ENCODE measurements at regions not wholly inside any gene's neighbourhood (a gene's known extent, or its start where the extent isn't known, plus 50 kb on each side); places are given as distances from the start of the nearest gene placed in this dataset.
"Not testable (repeated sequence)": the region's sequence is repeated elsewhere in the genome, so short reads cannot be mapped to it uniquely, and the experiment has no call there.

DNA sequence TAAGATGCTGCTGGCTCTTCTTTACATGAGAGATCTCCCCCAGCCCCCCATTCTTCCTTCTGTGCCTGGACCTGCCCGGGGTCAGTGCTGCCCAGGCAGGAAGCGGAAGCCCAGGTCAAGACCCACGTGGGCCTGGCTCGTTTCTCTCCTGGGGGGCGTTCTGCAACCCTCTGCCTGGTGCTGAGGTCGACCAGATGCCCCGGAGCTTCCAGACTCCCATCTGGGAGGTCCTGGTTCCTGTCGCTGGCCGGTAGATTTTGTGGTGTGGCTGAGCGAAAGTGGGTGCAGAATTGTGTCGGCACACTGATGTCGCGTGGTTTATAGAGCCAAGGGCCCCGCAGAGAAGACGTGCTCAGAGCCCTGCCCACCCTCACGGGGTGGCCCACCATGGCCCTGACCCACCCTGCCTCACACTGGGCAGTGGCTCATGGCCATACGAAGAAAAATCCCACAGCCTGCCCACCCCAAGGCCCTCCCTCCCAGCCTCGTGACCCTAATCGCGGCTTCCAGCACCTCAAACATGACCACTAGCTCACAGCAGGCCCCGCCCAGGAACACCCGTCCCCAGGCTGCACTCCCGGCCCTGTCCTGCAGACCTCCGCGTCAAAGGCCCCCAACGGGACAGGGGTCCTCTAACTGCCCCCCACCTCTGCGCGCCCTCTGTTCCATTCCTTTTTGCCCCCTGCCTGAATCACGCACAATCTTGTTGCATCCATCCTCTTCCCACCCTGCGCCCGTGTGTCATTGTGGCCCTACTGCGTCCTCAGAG, 443.2 kb upstream of the ZNF722 start:
- H3K4me3 ChIP-seq; H3K27me3 ChIP-seq (replicated peaks in 1 of 7); H3K36me3 ChIP-seq; DNase-seq; intact Hi-C loops (cut with DNase I; ENCODE audit: low total_unique reads); H3K27ac ChIP-seq; H3K4me1 ChIP-seq: not testable (repeated sequence)
- 73 to 90% (median 81%) methylated on average over 4 to 21 of the region's 32 CpGs; no CpG with 5 or more reads in 1 of the 5 donors for WGBS, 5 donors
- H3K9me3 ChIP-seq, result peaks cover 0 to 14% (median 4%) of the 10 kb centered on the region in 8 donors

DNA sequence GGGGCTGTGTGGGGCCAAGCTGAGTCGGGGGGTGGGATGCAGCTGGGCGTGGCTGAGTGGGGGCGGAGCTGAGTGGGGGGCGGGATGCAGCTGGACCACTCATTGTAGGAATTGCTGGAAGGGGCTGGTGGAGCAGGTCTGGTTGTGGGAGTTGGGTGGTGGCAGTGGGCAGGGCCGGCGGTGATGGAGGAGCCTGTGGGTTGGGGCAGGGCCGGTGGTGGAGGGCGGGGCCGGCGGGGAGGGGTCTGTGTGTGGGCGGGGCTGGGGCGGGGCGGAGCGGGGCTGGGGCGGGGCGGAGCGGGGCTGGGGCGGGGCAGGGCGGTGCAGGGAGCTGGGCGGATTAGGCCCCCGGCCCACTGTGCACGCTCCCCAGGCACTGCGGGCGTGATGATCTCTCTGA, 442.4 kb upstream of the ZNF722 start:
- DNase-seq; H3K27me3 ChIP-seq (replicated peaks in 1 of 7); H3K36me3 ChIP-seq; H3K27ac ChIP-seq; H3K4me3 ChIP-seq; intact Hi-C loops (cut with DNase I; ENCODE audit: low total_unique reads); H3K4me1 ChIP-seq: not testable (repeated sequence)
- 62 to 100% (median 67%) methylated on average over 1 to 8 of the region's 24 CpGs; no CpG with 5 or more reads in 2 of the 5 donors for WGBS, 5 donors
- H3K9me3 ChIP-seq, result peaks cover 0 to 21% (median 7%) of the 10 kb centered on the region in 8 donors

DNA sequence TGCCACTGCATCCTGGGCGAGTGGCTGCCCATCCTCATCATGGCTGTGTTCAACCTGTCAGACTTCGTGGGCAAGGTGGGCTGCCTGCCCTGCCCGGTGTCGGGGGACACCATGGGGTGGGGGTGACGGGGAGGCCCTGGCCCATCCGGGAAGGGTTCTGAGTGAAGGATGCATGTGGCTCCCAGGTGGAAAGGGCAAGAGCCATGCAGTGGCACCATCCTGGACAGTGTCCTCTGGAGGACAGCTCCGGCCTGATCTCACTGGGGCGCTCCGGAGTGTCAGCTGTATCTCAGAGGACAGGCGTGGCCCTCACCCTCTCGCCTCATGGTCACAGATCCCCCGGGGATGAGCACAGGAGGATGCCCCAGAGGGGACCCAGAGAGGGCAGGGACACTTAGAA, 439.6 kb upstream of the ZNF722 start:
- H3K9me3 ChIP-seq, result peaks cover 0 to 30% (median 10%) of the 10 kb centered on the region in 8 donors
- 79 to 98% (median 92%) methylated on average over 4 to 11 of the region's 12 CpGs; no CpG with 5 or more reads in 1 of the 5 donors for WGBS, 5 donors
- DNase-seq; H3K4me1 ChIP-seq; H3K27me3 ChIP-seq (replicated peaks in 1 of 7); intact Hi-C loops (cut with DNase I; ENCODE audit: low total_unique reads); H3K36me3 ChIP-seq; H3K27ac ChIP-seq; H3K4me3 ChIP-seq: not testable (repeated sequence)

DNA sequence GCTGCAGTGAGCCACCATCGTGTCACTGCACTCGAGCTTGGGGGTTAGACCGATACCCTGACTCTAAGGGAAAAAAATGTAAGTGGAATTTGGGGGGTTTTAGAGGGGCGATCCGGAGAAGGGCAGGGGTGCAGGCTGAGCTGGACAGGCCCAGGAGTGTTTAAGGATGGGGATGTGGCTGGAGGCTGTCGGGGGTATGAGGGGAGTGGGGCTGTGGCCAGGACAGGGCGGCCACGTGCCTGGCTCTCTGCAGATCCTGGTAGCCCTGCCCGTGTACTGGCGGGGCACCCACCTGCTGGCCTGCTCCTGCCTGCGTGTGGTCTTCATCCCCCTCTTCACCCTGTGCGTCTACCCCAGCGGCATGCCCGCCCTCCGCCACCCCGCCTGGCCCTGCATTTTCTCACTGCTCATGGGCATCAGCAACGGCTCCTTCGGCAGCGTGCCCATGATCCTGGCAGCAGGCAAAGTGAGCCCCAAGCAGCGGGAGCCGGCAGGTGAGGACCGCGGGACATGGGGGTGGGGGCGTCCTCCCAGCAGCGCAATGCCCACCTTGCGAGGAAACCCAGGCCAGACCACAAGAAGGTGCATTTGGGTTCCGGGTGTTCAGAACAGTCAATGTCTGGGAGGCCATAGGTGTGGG, 438.7 kb upstream of the ZNF722 start:
- WGBS, 5 donors, result 88 to 95% (median 92%) methylated on average over 17 to 24 of the region's 27 CpGs
- H3K4me3 ChIP-seq; H3K36me3 ChIP-seq; H3K27ac ChIP-seq; DNase-seq; H3K4me1 ChIP-seq; H3K27me3 ChIP-seq (replicated peaks in 1 of 7); intact Hi-C loops (cut with DNase I; ENCODE audit: low total_unique reads): not testable (repeated sequence)
- H3K9me3 ChIP-seq, result peaks cover 0 to 36% (median 13%) of the 10 kb centered on the region in 8 donors

DNA sequence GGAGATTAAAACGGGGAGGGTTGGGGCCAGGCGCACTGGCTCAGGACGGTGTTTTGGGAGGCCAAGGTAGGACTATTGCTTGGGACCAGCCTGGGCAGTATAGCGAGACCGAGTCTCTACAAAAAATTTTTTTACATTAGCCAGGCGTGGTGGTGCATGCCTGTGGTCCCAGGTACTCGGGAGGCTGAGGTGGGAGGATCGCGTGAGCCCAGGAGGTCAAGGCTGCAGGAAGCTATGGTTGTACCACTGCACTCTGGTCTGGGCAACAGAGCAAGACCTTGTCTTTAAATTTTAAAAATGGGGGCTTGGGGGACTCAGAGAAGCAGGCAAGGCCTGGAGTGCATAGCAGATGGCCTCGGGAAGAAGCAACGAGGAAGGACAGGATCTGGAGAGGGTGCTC, 436.7 kb upstream of the ZNF722 start:
- H3K36me3 ChIP-seq; H3K27ac ChIP-seq; H3K4me1 ChIP-seq; H3K4me3 ChIP-seq; H3K27me3 ChIP-seq (replicated peaks in 1 of 7); DNase-seq; intact Hi-C loops (cut with DNase I; ENCODE audit: low total_unique reads): not testable (repeated sequence)
- H3K9me3 ChIP-seq, result peaks cover 0 to 52% (median 19%) of the 10 kb centered on the region in 8 donors
- 71 to 88% (median 80%) methylated on average over 3 to 6 of the region's 11 CpGs for WGBS, 5 donors

DNA sequence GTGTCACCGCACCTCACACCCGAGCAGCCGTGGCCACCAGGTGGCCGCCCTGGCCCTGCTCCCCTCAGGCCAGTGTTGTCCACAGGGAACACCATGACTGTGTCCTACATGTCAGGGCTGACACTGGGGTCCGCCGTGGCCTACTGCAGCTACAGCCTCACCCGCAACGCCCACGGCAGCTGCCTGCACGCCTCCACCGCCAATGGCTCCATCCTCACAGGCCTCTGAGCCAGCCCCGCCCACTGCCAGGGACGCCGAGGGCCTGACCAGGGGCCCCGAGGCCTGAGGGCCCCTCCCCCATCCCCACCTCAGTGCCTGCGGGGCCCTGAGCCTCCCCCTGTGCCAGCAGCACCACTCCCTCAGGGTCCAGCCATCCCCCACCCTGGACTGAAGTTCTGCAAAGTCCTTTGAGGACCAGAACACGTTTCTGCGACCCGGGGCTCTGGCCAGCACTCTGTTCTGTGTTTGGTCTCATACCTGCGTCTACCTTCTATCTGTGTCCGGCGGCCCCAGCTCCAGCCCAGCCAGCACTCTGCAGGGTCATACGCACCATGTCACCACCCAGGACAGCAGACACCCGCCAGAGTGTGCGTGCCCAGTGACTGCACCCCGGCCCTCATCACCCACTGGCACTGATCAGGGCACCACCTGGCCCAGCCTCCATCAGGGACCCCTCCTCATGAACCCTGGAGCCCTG, 436.1 kb upstream of the ZNF722 start:
- WGBS, 5 donors, result 89 to 95% (median 92%) methylated on average over 21 to 26 of the region's 26 CpGs; no CpG with 5 or more reads in 2 of the 5 donors

DNA sequence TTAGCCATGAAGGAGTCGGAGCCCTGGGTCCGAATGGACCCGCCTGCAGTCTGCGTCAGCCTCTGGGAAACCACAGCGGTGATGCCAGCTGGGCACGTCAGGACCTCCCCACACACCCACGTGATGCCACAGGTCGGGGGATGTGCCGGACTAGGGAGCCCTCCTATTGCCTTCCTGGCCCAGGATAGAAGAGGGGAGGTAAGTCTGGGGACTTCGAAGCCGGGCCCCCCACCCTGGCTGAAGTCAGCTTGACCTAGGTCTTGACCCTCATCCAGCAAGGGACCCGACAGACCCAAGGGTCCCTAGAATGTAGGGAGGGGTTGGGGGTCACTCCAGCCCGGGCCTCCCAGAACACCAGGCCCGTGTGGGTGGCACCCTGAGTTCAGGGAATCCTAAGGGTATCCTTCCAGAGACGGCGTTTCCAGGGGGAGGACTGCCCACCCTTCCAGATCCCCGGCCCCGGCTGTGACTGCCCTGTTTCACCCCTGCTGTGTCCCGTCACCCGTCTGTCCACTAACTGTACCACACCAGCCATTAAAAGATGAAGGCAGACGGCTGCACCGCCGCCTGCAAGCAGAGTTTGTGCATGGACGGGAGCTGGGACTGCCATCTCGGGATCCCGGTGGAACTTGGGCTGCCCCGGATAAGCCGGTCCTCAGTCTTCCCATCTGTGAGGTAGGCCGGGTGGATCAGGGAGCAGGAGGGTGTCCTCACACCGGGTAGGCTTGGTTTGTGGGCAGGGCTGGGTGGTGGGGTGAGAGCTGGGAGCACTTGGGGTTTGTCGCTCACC, 435.3 kb upstream of the ZNF722 start:
- DNase-seq; intact Hi-C loops (cut with DNase I; ENCODE audit: low total_unique reads): not testable (repeated sequence)

More for the DNA sequence above, 436.1 kb upstream of the ZNF722 start:
- H3K27me3 ChIP-seq (replicated peaks in 1 of 7); DNase-seq; H3K36me3 ChIP-seq; intact Hi-C loops (cut with DNase I; ENCODE audit: low total_unique reads); H3K4me3 ChIP-seq; H3K4me1 ChIP-seq; H3K27ac ChIP-seq: not testable (repeated sequence)
- H3K9me3 ChIP-seq, result peaks cover 0 to 56% (median 22%) of the 10 kb centered on the region in 8 donors

DNA sequence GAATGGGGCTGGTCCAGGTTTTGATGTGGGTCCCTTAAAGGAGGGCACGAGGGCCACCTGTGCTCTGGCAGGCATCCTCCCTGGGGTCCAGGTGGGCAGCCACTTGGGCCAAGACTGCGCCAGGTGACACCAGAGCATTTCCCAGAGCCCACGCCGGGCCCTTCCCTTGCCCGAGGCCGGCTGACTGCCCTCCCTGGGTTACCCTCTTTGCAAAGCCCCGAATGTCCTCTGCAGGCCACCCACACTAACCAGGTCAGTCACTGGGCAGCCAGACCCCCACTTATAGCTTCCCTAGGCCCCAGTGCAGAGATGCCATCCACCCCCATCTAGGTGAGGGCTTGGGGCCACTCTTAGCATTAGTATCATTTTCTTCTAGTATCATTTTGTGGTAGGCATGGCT, 433.8 kb upstream of the ZNF722 start:
- intact Hi-C loops (cut with DNase I; ENCODE audit: low total_unique reads); H3K4me1 ChIP-seq; H3K4me3 ChIP-seq; H3K27me3 ChIP-seq (replicated peaks in 1 of 7); H3K27ac ChIP-seq; H3K36me3 ChIP-seq; DNase-seq: not testable (repeated sequence)
- 88 to 96% (median 89%) methylated on average over 6 of the region's 7 CpGs for WGBS, 5 donors
- peaks cover 0 to 66% (median 33%) of the 10 kb centered on the region in 8 donors for H3K9me3 ChIP-seq

More for the DNA sequence above, 435.3 kb upstream of the ZNF722 start:
- H3K9me3 ChIP-seq, result peaks cover 0 to 64% (median 27%) of the 10 kb centered on the region in 8 donors
- H3K27ac ChIP-seq; H3K36me3 ChIP-seq; H3K27me3 ChIP-seq (replicated peaks in 1 of 7); H3K4me3 ChIP-seq; H3K4me1 ChIP-seq: not testable (repeated sequence)
- WGBS, 5 donors, result 80 to 91% (median 89%) methylated on average over 2 to 29 of the region's 31 CpGs

DNA sequence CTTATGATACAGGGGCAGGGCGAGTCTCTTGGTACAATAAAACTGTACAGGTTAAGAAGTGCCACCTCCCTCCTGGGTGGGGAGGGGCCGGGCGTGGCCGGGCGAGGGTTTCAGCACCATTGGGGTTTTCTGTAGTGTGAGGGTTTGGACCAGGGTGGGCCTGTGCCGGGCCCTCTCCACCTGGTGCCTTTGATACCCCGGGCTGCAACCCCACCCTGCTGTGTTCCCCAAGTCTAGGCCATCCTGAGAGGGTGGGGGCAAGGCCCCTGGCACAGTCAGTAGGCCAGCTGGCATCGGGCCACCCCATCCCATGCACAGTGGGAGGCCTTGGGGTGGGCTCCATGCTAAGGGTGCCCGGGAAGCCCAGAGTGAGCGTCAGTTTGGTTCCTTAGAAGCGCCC, 431.8 kb upstream of the ZNF722 start:
- H3K27ac ChIP-seq; H3K4me3 ChIP-seq; H3K36me3 ChIP-seq; H3K4me1 ChIP-seq; intact Hi-C loops (cut with DNase I; ENCODE audit: low total_unique reads); H3K27me3 ChIP-seq (replicated peaks in 1 of 7): not testable (repeated sequence)
- 73 to 83% (median 76%) methylated on average over 5 to 10 of the region's 11 CpGs for WGBS, 5 donors
- peaks cover 0 to 69% (median 40%) of the 10 kb centered on the region in 8 donors for H3K9me3 ChIP-seq
- peak; percentile 36 for DNase-seq

DNA sequence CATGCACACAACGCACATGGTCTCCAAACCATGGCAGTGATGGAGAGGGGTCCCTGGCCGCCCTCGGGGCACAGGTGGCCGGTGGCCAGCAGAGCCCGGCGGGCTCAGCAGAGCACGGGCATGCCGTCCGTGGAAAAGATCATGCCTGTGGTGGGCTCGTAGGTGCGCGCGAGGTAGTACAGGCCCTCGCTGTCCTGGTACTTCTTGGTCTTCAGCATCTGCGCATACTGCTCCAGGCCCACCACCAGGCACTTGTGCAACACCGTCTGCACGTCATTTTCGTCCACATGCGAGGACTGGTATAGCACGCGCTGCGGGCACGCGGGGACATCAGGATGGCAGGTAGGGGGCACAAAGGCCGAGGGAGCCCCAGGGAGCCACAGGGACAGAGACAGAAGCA, 431.0 kb upstream of the ZNF722 start:
- intact Hi-C loops (cut with DNase I; ENCODE audit: low total_unique reads); H3K4me1 ChIP-seq; H3K27ac ChIP-seq; H3K27me3 ChIP-seq (replicated peaks in 1 of 7); H3K4me3 ChIP-seq; H3K36me3 ChIP-seq: not testable (repeated sequence)
- DNase-seq, result peak; percentile 69
- WGBS, 5 donors, result 90 to 96% (median 91%) methylated on average over 10 to 25 of the region's 25 CpGs
- H3K9me3 ChIP-seq, result peaks cover 0 to 71% (median 42%) of the 10 kb centered on the region in 8 donors
